ENCODE measurements at regions not wholly inside any gene's neighbourhood (a gene's known extent, or its start where the extent isn't known, plus 50 kb on each side); places are given as distances from the start of the nearest gene placed in this dataset.
"Not testable (repeated sequence)": the region's sequence is repeated elsewhere in the genome, so short reads cannot be mapped to it uniquely, and the experiment has no call there.

- intact Hi-C loops (cut with DNase I): no loop called here
- DNase-seq (ENCODE audit: low spot score): no peak
These were observed 58.8 kb downstream of the PPP4R3C start for GRCh38 chrX:27404366-27404765.

GRCh38 chrX:27399146-27399456, 64.0 kb downstream of the PPP4R3C start:
- intact Hi-C loops (cut with DNase I): no loop called here
- DNase-seq (ENCODE audit: low spot score): no peak

GRCh38 chrX:27391623-27392022, 71.5 kb downstream of the PPP4R3C start:
- DNase-seq (ENCODE audit: low spot score): no peak
- intact Hi-C loops (cut with DNase I): no loop called here

GRCh38 chrX:27381419-27381818, 81.7 kb downstream of the PPP4R3C start:
- no peak for DNase-seq (ENCODE audit: low spot score)
- intact Hi-C loops (cut with DNase I): no loop called here

GRCh38 chrX:27380163-27380845, 82.8 kb downstream of the PPP4R3C start:
- no peak for DNase-seq (ENCODE audit: low spot score)
- intact Hi-C loops (cut with DNase I): no loop called here

GRCh38 chrX:27354021-27354420, 109.1 kb downstream of the PPP4R3C start:
- DNase-seq (ENCODE audit: low spot score): no peak
- intact Hi-C loops (cut with DNase I): no loop called here

GRCh38 chrX:27350476-27350875, 112.7 kb downstream of the PPP4R3C start:
- intact Hi-C loops (cut with DNase I): no loop called here
- DNase-seq (ENCODE audit: low spot score): no peak

GRCh38 chrX:27336466-27337091, 126.6 kb downstream of the PPP4R3C start:
- intact Hi-C loops (cut with DNase I): no loop called here
- DNase-seq (ENCODE audit: low spot score): no peak

GRCh38 chrX:27321632-27322031, 141.5 kb downstream of the PPP4R3C start:
- no peak for DNase-seq (ENCODE audit: low spot score)
- intact Hi-C loops (cut with DNase I): no loop called here

GRCh38 chrX:27309406-27309805, 153.7 kb downstream of the PPP4R3C start:
- DNase-seq (ENCODE audit: low spot score): no peak
- intact Hi-C loops (cut with DNase I): no loop called here

- intact Hi-C loops (cut with DNase I): no loop called here
- DNase-seq (ENCODE audit: low spot score): no peak
These were observed 155.6 kb downstream of the PPP4R3C start for GRCh38 chrX:27307546-27307945.

GRCh38 chrX:27292552-27292951, 170.6 kb downstream of the PPP4R3C start:
- DNase-seq (ENCODE audit: low spot score); intact Hi-C loops (cut with DNase I): not testable (repeated sequence)

- intact Hi-C loops (cut with DNase I): no loop called here
- no peak for DNase-seq (ENCODE audit: low spot score)
These were observed 186.4 kb downstream of the PPP4R3C start for GRCh38 chrX:27276751-27277150.

GRCh38 chrX:27254656-27255055, 208.5 kb downstream of the PPP4R3C start:
- intact Hi-C loops (cut with DNase I): no loop called here

GRCh38 chrX:27251369-27251768, 211.8 kb downstream of the PPP4R3C start:
- DNase-seq (ENCODE audit: low spot score): no peak
- intact Hi-C loops (cut with DNase I): no loop called here

More at GRCh38 chrX:27254656-27255055, 208.5 kb downstream of the PPP4R3C start:
- no peak for DNase-seq (ENCODE audit: low spot score)

- intact Hi-C loops (cut with DNase I): no loop called here
- no peak for DNase-seq (ENCODE audit: low spot score)
These were observed 220.6 kb downstream of the PPP4R3C start for GRCh38 chrX:27242581-27242980.

GRCh38 chrX:27241981-27242380, 221.2 kb downstream of the PPP4R3C start:
- intact Hi-C loops (cut with DNase I): no loop called here
- DNase-seq (ENCODE audit: low spot score): no peak

GRCh38 chrX:27240042-27240441, 223.1 kb downstream of the PPP4R3C start:
- intact Hi-C loops (cut with DNase I); DNase-seq (ENCODE audit: low spot score): not testable (repeated sequence)

- DNase-seq (ENCODE audit: low spot score): no peak
- intact Hi-C loops (cut with DNase I): no loop called here
These were observed 226.5 kb downstream of the PPP4R3C start for GRCh38 chrX:27236681-27237080.

GRCh38 chrX:27229721-27230120, 233.4 kb downstream of the PPP4R3C start:
- intact Hi-C loops (cut with DNase I): no loop called here
- no peak for DNase-seq (ENCODE audit: low spot score)

GRCh38 chrX:27222661-27223060, 240.5 kb downstream of the PPP4R3C start:
- intact Hi-C loops (cut with DNase I): no loop called here
- DNase-seq (ENCODE audit: low spot score): no peak

GRCh38 chrX:27186671-27187070, 276.5 kb downstream of the PPP4R3C start:
- intact Hi-C loops (cut with DNase I): loop anchor here (5.0 kb wide), 1 partner anchor 334 kb away; no protein-coding TSS in a partner anchor
- DNase-seq (ENCODE audit: low spot score): no peak

Measured in cardiac septum (tissue), 1 donor.